ENCODE measurements at regions not wholly inside any gene's neighbourhood (a gene's known extent, or its start where the extent isn't known, plus 50 kb on each side); places are given as distances from the start of the nearest gene placed in this dataset.

- TF ChIP-seq POLR2A (IDR thresholded peaks at IDR 0.05; ENCODE audit: low read length): no peak
- TF ChIP-seq GATA1 (IDR thresholded peaks at IDR 0.05; ENCODE audit: low read depth, low read length): no peak
Measured at GRCh38 chr15:24269166-24269571, 406.4 kb upstream of the NPAP1 start.
